Esophagus (tissue), 2 donors: ENCODE measurements at regions not wholly inside any gene's neighbourhood (a gene's known extent, or its start where the extent isn't known, plus 50 kb on each side); places are given as distances from the start of the nearest gene placed in this dataset.

Experiments
- H3K27ac ChIP-seq, 2 donors: one replicate each; pipeline ENCODE4 v1.5.1; 2013; ENCODE audit warnings: low read depth in 2 of 2, mild to moderate bottlenecking in 2 of 2, inconsistent platforms in 1 of 2, low read length in 1 of 2, moderate library complexity in 1 of 2
- H3K27me3 ChIP-seq, 2 donors: one replicate each; pipeline ENCODE4 v1.6.1; 2013; ENCODE audit warnings: low read length in 2 of 2, control low read depth in 1 of 2, mild to moderate bottlenecking in 1 of 2; ENCODE audit not compliant: insufficient read depth in 2 of 2, control insufficient read depth in 1 of 2
- H3K36me3 ChIP-seq, 2 donors: one replicate each; pipeline ENCODE4 v1.6.1; 2013; ENCODE audit warnings: low read length in 1 of 2; ENCODE audit not compliant: control insufficient read depth in 2 of 2, insufficient read depth in 2 of 2
- H3K4me1 ChIP-seq, 2 donors: one replicate each; pipeline ENCODE4 v1.6.1; 2013; ENCODE audit warnings: low read length in 1 of 2; ENCODE audit not compliant: control insufficient read depth in 2 of 2, insufficient read depth in 2 of 2
- H3K4me3 ChIP-seq, 2 donors: one replicate each; pipeline ENCODE4 v1.5.1; 2013; ENCODE audit warnings: low read length in 2 of 2, mild to moderate bottlenecking in 2 of 2, low read depth in 1 of 2, moderate library complexity in 1 of 2
- H3K9me3 ChIP-seq, 2 donors: one replicate each; pipeline ENCODE4 v1.6.1; 2013; ENCODE audit warnings: mild to moderate bottlenecking in 2 of 2, low read depth in 1 of 2, low read length in 1 of 2, moderate library complexity in 1 of 2; ENCODE audit not compliant: control insufficient read depth in 2 of 2, insufficient read depth in 1 of 2
- WGBS, 2 donors: extraction: QIAGEN DNeasy Blood & Tissue Kit; methylation state at CpG; one replicate each; pipeline ENCODE4 v1.1.7; 2013; 5-methylcytosine and 5-hydroxymethylcytosine counted together
- donor health status: healthy with polysubstance abuse.
- donor health status: Bipolar disorder and iron deficiency.

GRCh38 chr7:109059089-109059488 is 489.4 kb downstream of the DNAJB9 start:
- H3K9me3 ChIP-seq = no peaks in the 10 kb centered on the region
- no peaks in the 10 kb centered on the region for H3K4me1 ChIP-seq
- no peaks in the 10 kb centered on the region for H3K27me3 ChIP-seq
- H3K36me3 ChIP-seq = no peaks in the 10 kb centered on the region
- H3K4me3 ChIP-seq = no peak overlapping the region
- no peak overlapping the region for H3K27ac ChIP-seq
- WGBS, 2 donors = 86 to 87% methylated on average over 1 of the region's 1 CpG

DNA sequence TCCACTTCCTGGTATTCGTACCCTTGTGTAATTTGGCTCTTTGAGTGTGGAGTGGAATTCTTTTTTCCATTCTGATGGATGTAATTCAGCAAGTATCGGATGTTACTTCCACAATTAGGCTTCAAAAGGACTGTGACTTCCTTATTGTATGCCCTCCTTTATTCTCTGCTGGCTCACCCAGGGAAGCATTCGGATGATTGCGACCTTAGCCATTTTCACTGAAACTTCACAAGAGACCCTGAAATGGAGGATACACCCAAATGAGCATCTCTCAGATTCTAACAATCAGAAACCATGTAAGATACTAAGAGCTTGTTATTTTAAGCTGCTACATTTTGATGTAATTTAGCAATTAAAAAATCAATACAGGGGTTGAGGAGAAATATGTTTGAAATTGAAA is 493.1 kb downstream of the DNAJB9 start:
- 82 to 83% methylated on average over 4 of the region's 4 CpGs for WGBS, 2 donors
- Histone ChIP-seq H3K4me3 (no peak overlapping the region), H3K4me1 (no peaks in the 10 kb centered on the region), H3K36me3 (no peaks in the 10 kb centered on the region), H3K27me3 (no peaks in the 10 kb centered on the region), H3K27ac (no peak overlapping the region), H3K9me3 (no peaks in the 10 kb centered on the region)

DNA sequence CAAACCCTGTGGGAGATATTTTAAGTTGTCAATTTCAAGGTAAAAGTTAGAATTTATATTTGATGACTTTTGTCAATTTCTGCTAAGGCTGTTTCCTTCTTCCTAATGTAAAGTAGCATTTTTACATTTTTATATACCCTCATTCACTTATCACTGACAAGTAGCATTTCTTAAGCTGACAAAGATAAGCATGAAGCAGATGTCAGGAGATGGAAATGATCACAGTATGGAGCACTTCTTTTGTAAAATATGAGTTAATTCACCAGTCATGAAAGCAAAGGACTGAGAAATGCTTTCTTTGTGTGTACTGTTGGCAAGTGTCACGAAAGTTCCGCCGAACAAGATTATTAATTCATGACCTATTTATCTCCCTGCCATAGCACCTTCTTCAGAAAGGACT is 503.9 kb downstream of the DNAJB9 start:
- Histone ChIP-seq H3K4me3 (no peak overlapping the region), H3K9me3 (no peaks in the 10 kb centered on the region), H3K27ac (no peak overlapping the region), H3K4me1 (no peaks in the 10 kb centered on the region), H3K36me3 (no peaks in the 10 kb centered on the region), H3K27me3 (no peaks in the 10 kb centered on the region)
- WGBS, 2 donors = 89 to 92% methylated on average over 3 of the region's 3 CpGs

DNA sequence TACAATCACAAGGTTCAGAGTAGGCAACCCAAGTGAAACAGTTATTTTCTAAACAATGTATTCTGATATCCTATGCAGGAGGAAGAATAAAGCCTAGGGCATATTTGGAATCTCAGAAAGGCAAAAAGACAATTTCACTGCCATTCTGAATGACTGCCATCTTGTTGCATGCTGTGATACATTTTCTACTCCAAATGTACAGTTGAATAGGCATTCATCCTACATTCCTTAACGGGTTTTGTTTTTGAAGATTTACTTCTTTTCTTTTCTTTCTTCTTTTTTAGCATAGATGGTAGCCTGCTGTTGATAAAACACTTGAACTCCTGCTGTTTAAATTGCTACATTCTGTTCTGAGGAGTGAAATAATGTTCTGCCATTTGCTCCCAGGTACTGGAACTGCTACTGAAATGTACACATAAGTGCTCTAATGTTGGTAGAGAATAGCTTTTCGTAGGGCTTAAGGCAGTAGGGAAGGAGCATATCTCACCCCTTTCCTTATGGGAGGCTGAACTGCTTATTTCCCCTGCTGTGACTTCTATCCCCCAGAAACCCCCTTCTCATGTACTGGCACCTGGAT is 506.8 kb downstream of the DNAJB9 start:
- Histone ChIP-seq H3K4me3 (no peak overlapping the region), H3K9me3 (no peaks in the 10 kb centered on the region), H3K27me3 (no peaks in the 10 kb centered on the region), H3K36me3 (no peaks in the 10 kb centered on the region), H3K27ac (no peak overlapping the region), H3K4me1 (no peaks in the 10 kb centered on the region)
- WGBS, 2 donors = 72 to 74% methylated on average over 2 of the region's 2 CpGs

DNA sequence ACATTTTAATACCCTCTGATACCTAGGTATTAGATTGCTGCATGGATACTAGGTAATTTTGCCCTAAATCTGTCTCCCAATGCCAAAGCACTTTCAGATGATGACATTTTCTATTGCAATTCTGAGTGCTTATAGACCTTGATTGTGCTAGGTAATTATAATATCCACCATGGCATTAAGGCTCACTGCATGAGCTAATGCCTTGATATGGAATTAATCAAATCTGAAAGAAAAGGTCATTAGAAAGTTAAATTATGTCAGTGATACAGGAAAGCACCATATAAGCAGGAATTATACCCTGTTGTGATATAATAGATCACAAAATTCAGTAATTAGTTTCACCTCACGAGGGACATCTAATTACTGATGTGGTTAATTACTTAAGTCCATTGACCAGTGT is 521.4 kb downstream of the DNAJB9 start:
- no peaks in the 10 kb centered on the region for H3K27me3 ChIP-seq
- no peak overlapping the region for H3K27ac ChIP-seq
- H3K9me3 ChIP-seq = no peaks in the 10 kb centered on the region
- no peaks in the 10 kb centered on the region for H3K36me3 ChIP-seq
- 65 to 68% methylated on average over 1 of the region's 1 CpG for WGBS, 2 donors
- no peak overlapping the region for H3K4me3 ChIP-seq
- no peaks in the 10 kb centered on the region for H3K4me1 ChIP-seq

GRCh38 chr7:109092268-109092667 is 522.6 kb downstream of the DNAJB9 start:
- Histone ChIP-seq H3K4me3 (no peak overlapping the region), H3K9me3 (no peaks in the 10 kb centered on the region), H3K4me1 (no peaks in the 10 kb centered on the region), H3K27me3 (no peaks in the 10 kb centered on the region), H3K27ac (no peak overlapping the region), H3K36me3 (no peaks in the 10 kb centered on the region)
- 81 to 92% methylated on average over 1 of the region's 1 CpG for WGBS, 2 donors

DNA sequence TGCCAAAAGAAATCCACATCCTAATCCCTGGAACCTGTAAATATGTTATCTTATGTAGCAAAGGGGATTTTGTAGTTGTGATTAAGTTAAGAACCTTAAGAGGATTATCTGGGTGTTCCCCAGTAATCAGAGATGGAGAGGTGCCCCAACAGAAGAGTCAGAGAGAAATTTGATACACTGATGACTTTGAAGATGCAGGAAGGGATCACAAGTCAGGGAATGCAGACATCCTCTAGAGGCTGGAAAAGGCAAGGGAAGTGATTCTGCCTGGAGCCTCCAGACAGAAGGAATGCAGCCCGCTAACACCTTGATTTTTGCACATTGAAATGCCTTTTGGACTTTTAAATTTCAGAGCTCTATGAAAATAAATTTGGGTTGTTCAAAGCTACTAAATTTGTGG is 531.7 kb downstream of the DNAJB9 start:
- H3K27ac ChIP-seq = no peak overlapping the region
- WGBS, 2 donors = 93 to 96% methylated on average over 1 of the region's 1 CpG
- no peaks in the 10 kb centered on the region for H3K27me3 ChIP-seq
- H3K4me1 ChIP-seq = no peaks in the 10 kb centered on the region
- no peaks in the 10 kb centered on the region for H3K36me3 ChIP-seq
- no peak overlapping the region for H3K4me3 ChIP-seq
- H3K9me3 ChIP-seq = no peaks in the 10 kb centered on the region

DNA sequence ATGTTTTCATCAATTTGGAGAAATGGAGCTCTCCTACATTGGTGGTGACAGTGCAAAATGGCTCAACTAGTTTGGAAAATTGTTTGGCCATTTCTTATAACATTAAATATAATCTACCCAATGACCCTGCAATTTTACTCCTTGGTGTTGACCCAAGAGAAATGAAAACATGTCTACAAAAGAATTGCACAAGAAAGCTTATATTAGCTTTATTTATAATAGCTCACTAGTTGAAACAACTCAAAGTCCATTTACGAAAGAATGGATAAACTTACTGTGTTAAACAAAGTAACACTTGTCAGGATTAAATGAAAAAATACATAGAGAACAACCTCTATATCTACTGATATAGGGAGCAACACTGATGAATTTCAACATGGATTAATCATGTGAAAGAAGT is 539.9 kb downstream of the DNAJB9 start:
- no peak overlapping the region for H3K27ac ChIP-seq
- H3K27me3 ChIP-seq = no peaks in the 10 kb centered on the region
- H3K36me3 ChIP-seq = no peaks in the 10 kb centered on the region
- 43 to 48% methylated on average over 1 of the region's 1 CpG for WGBS, 2 donors
- no peaks in the 10 kb centered on the region for H3K4me1 ChIP-seq
- H3K4me3 ChIP-seq = no peak overlapping the region
- H3K9me3 ChIP-seq = no peaks in the 10 kb centered on the region

DNA sequence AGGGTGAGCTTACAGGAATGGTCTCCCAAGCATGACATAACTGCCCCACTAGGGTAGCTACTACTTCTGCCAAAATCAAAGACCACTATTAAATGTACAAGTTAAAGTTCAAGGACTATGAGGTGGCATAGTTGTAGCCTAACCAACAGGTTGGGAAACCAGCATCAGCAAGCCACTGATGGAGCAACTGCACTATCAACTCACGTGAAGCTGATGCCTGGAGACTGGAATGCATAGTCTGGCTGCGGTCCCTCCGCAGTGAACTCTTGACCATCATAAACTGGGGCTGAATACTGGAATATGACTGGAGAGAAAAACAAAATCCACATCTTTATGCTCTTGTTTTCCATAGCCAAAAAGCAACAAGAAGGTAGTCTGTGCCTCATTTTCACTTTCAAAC is 541.4 kb downstream of the DNAJB9 start:
- Histone ChIP-seq H3K27ac (no peak overlapping the region), H3K4me1 (no peaks in the 10 kb centered on the region), H3K36me3 (no peaks in the 10 kb centered on the region), H3K4me3 (no peak overlapping the region), H3K27me3 (no peaks in the 10 kb centered on the region), H3K9me3 (no peaks in the 10 kb centered on the region)
- 89 to 91% methylated on average over 3 of the region's 3 CpGs for WGBS, 2 donors

DNA sequence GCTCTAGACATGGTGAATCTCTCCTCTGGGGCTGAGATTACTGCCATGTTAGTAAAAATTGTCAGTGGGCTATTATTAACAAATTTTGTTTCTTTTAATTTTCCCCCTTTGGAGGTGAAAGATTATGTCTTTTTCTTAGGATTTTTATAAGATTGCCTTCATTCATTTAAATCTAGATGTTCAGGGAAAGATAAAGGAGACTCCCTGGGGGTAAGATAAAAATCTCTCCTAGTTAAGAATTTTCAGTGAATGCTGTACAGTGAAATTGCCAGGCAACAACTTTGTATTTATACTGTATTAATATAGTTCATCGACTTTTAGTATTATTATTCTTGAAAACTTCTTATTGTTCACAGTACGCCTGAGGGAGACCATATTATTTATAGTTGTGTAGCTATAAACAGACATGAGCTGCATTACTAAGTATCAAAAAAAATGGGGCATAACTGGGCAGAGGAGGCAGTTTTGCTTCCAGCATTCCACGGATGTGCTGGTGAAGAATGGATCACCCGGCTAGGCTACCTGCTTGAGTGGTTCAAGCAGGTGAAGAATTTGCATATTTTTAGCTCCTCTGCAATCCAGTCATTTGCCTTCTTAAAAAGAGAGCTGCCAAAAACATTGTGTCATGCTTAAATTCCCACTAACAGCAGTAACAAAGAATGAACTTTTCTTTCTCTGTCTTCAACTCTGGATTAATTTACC is 552.1 kb downstream of the DNAJB9 start:
- no peaks in the 10 kb centered on the region for H3K4me1 ChIP-seq
- no peaks in the 10 kb centered on the region for H3K27me3 ChIP-seq
- WGBS, 2 donors = 45 to 65% methylated on average over 4 of the region's 4 CpGs
- no peaks in the 10 kb centered on the region for H3K9me3 ChIP-seq
- H3K27ac ChIP-seq = no peak overlapping the region
- no peak overlapping the region for H3K4me3 ChIP-seq
- H3K36me3 ChIP-seq = no peaks in the 10 kb centered on the region
